Natural killer cell (primary cell): ENCODE measurements at regions not wholly inside any gene's neighbourhood (a gene's known extent, or its start where the extent isn't known, plus 50 kb on each side); places are given as distances from the start of the nearest gene placed in this dataset.

Source experiments
- ATAC-seq, 3 donors: fragments of 150-1000 bp in 2 of 3; fragments of 200-7000 bp in 1 of 3; cut with Tn5 transposase; 1 replicate in 1 of 3; 2 replicates in 2 of 3; pipeline ENCODE4 v1.10.0; 2021; ENCODE audit warnings: mild to moderate bottlenecking in 2 of 3, moderate library complexity in 2 of 3
- DNase-seq, 2 donors: peaks; one replicate each; pipeline versions ENCODE4 v3.0.0 to v3.0.0-alpha.2; 2013 to 2021; ENCODE audit warnings: mixed read lengths in 1 of 2
- H3K27ac ChIP-seq: one replicate; pipeline ENCODE4 v1.5.1; 2013; ENCODE audit warnings: mild to moderate bottlenecking, low read length
- H3K27me3 ChIP-seq: one replicate; pipeline ENCODE4 v1.6.1; 2013; ENCODE audit warnings: low read length; ENCODE audit not compliant: control insufficient read depth, insufficient read depth
- H3K36me3 ChIP-seq: one replicate; pipeline ENCODE4 v1.6.1; 2013; ENCODE audit warnings: low read length; ENCODE audit not compliant: control insufficient read depth, insufficient read depth
- H3K4me1 ChIP-seq: one replicate; pipeline ENCODE4 v1.6.1; 2013; ENCODE audit warnings: low read length; ENCODE audit not compliant: control insufficient read depth, insufficient read depth
- H3K4me3 ChIP-seq: one replicate; pipeline ENCODE4 v1.5.1; 2013; ENCODE audit warnings: low read length
- H3K9me3 ChIP-seq: one replicate; pipeline ENCODE4 v1.6.1; 2013; ENCODE audit warnings: low read length; ENCODE audit not compliant: control insufficient read depth, insufficient read depth
- H3K27ac Mint-ChIP-seq, 2 donors: one replicate each; pipeline ENCODE4 v1.8.0; 2022; ENCODE audit warnings: mild to moderate bottlenecking in 2 of 2, mixed read lengths in 2 of 2, moderate library complexity in 1 of 2
- H3K27me3 Mint-ChIP-seq, 2 donors: one replicate each; pipeline ENCODE4 v1.8.0; 2022; ENCODE audit warnings: low read depth in 2 of 2, mixed read lengths in 2 of 2
- H3K36me3 Mint-ChIP-seq: one replicate; pipeline ENCODE4 v1.8.0; 2022; ENCODE audit warnings: mixed read lengths
- H3K4me1 Mint-ChIP-seq, 2 donors: one replicate each; pipeline ENCODE4 v1.8.0; 2022; ENCODE audit warnings: mixed read lengths in 2 of 2
- H3K4me3 Mint-ChIP-seq: one replicate; pipeline ENCODE4 v1.8.0; 2022; ENCODE audit warnings: mild to moderate bottlenecking, moderate library complexity, mixed read lengths
- H3K9me3 Mint-ChIP-seq, 2 donors: one replicate each; pipeline ENCODE4 v1.8.0; 2022; ENCODE audit warnings: mixed read lengths in 2 of 2
- WGBS: methylation state at CpG from one replicate; pipeline ENCODE4 v1.1.7; 2013; ENCODE audit warnings: missing lambda C conversion rate; ENCODE audit not compliant: insufficient coverage; 5-methylcytosine and 5-hydroxymethylcytosine counted together
- intact Hi-C: fragments of 100-400 bp; cut with micrococcal nuclease; formaldehyde crosslinking; loops from one replicate; pipeline ENCODE4 v1.14.2; 2022
- TF ChIP-seq, protein P1 (sequence below): fragments of 200-600 bp; IDR thresholded peaks from one replicate; pipeline ENCODE4 v1.8.0; 2022; ENCODE audit warnings: antibody characterized with exemption

DNA sequence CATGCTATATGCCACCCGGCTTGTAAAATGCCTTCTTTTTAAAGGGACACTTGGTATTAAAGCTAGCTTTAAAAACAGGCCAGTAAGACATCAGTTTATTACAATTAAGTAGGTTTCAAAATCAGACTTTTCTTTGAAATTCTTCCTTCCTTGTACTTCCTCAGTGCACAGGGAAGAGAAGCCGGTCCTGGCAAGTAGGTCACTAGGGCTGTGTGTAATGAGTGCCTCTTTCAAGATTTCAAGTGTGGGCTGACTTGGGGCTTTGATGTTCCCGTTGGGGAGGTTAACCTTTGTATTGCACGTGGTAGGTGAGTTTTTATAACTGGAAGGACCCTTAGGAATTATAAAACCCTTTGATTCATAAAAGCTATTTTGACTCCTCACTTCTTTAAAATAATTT lies 566.4 kb upstream of the ID2 start:
- Mint-ChIP-seq H3K4me3 (no peak overlapping the region), H3K9me3 (no peaks in the 10 kb centered on the region), H3K27ac (no peak overlapping the region), H3K27me3 (no peaks in the 10 kb centered on the region), H3K36me3 (peaks cover 27% of the 10 kb centered on the region), H3K4me1 (peaks cover 41 to 44% of the 10 kb centered on the region in 2 donors)
- no peaks in the 10 kb centered on the region for H3K9me3 ChIP-seq
- H3K4me3 ChIP-seq, result no peak overlapping the region
- ATAC-seq (no peak), DNase-seq (no peak)
- H3K27me3 ChIP-seq, result no peaks in the 10 kb centered on the region
- TF ChIP-seq, protein P1, sequence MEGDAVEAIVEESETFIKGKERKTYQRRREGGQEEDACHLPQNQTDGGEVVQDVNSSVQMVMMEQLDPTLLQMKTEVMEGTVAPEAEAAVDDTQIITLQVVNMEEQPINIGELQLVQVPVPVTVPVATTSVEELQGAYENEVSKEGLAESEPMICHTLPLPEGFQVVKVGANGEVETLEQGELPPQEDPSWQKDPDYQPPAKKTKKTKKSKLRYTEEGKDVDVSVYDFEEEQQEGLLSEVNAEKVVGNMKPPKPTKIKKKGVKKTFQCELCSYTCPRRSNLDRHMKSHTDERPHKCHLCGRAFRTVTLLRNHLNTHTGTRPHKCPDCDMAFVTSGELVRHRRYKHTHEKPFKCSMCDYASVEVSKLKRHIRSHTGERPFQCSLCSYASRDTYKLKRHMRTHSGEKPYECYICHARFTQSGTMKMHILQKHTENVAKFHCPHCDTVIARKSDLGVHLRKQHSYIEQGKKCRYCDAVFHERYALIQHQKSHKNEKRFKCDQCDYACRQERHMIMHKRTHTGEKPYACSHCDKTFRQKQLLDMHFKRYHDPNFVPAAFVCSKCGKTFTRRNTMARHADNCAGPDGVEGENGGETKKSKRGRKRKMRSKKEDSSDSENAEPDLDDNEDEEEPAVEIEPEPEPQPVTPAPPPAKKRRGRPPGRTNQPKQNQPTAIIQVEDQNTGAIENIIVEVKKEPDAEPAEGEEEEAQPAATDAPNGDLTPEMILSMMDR, result no peak
- H3K4me1 ChIP-seq, result peaks cover 3% of the 10 kb centered on the region
- H3K27ac ChIP-seq, result no peak overlapping the region
- intact Hi-C loops, result no loop called here
- 64% methylated on average over 2 of the region's 4 CpGs for WGBS
- H3K36me3 ChIP-seq, result no peaks in the 10 kb centered on the region

DNA sequence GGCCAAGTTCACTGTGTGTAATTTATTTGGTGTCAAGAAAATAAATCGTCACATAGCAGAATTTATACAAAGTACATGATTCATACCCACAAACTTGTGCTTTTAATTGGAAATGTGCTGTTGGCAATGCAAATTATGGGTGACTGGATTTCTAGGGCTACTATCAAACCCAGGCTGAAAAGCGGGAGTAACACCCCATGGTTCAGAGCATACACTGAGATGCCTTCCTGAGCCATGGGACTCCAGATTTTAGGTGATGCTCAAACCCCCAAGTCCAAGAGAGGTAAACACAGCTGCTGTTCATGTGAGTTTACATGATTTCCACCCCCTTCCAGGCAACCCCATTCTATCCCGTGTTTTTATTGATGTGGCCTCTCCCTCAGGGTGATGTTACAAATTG lies 565.9 kb upstream of the ID2 start:
- Mint-ChIP-seq H3K27ac (no peak overlapping the region), H3K4me1 (peaks cover 41 to 47% of the 10 kb centered on the region in 2 donors), H3K9me3 (no peaks in the 10 kb centered on the region), H3K36me3 (peaks cover 27% of the 10 kb centered on the region), H3K4me3 (no peak overlapping the region), H3K27me3 (no peaks in the 10 kb centered on the region)
- Histone ChIP-seq H3K36me3 (no peaks in the 10 kb centered on the region), H3K27ac (no peak overlapping the region), H3K4me1 (peaks cover 3% of the 10 kb centered on the region), H3K27me3 (no peaks in the 10 kb centered on the region), H3K9me3 (no peaks in the 10 kb centered on the region), H3K4me3 (no peak overlapping the region)
- TF ChIP-seq, protein P1, result no peak
- 97% methylated on average over 2 of the region's 3 CpGs for whole genome bisulfite sequencing
- ATAC-seq (no peak), DNase-seq (no peak)
- intact Hi-C loops, result no loop called here

DNA sequence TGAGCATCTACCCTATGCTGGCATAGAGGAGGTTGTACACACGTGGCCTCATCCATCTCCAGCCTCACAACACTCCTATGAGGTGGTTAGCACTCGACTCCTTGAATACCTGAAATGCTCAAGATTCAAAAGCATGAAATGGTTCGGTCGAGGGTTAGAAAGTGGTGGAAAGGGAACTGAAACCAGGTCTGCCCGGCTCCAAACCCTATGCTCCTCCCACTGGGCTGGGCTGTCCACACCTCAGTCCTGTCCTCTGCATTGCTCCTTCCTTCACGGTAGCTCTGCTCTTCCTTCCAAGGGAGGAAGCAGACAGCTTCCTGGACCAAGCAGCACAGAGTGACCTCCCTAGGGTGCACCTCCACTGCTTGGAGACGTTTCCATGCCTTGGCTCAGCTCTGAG lies 565.2 kb upstream of the ID2 start:
- 59% methylated on average over 7 of the region's 7 CpGs for WGBS
- intact Hi-C loops, result no loop called here
- H3K4me3 ChIP-seq, result no peak overlapping the region
- H3K9me3 ChIP-seq, result no peaks in the 10 kb centered on the region
- DNase-seq (no peak), ATAC-seq (no peak)
- Mint-ChIP-seq H3K36me3 (peaks cover 22% of the 10 kb centered on the region), H3K4me3 (no peak overlapping the region), H3K27me3 (no peaks in the 10 kb centered on the region), H3K4me1 (peaks cover 41 to 47% of the 10 kb centered on the region in 2 donors), H3K9me3 (no peaks in the 10 kb centered on the region), H3K27ac (no peak overlapping the region)
- H3K4me1 ChIP-seq, result peaks cover 3% of the 10 kb centered on the region
- TF ChIP-seq, protein P1, result no peak
- no peaks in the 10 kb centered on the region for H3K36me3 ChIP-seq
- no peaks in the 10 kb centered on the region for H3K27me3 ChIP-seq
- H3K27ac ChIP-seq, result no peak overlapping the region

DNA sequence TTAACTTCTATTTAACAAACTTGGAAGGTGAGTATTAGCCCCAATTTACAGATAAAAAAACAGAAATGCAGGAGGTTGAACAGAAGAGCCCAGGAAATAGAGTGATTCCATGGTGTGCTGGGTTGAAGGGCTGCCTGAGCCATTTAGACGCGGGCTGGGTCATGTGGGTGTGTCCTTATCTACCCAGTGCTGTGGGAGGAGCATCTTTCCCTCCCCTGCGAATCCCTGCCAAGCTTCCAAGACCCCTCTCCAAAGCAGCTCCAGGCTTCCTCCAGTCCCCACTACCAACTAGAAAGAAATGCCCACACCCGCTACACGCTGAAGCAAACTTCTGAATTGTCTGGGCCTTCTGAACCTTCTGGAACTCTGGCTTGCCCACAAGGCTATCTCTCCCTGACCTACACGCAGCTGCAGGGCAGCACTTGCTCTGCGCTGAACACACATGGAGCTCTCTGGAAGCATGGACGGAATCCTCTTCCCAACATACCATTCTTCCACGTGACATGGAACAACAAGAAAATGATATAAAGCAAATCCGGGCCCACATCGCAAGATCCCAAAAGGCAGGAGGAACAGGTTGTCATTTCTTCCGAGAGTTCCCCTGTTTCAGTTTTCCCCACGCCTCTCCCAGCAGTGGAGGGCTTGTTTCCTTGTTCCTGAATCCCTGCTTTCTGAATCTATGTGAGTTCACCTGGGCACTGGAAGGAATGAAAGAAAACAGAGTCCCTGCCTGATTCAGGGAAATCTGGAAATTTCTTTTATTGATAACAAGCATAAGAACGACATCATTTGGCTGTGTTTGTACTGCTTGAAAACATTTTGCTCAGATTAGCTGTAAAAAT lies 562.7 kb upstream of the ID2 start:
- 98% methylated on average over 14 of the region's 14 CpGs for WGBS
- no peak for ATAC-seq
- Histone ChIP-seq H3K4me1 (peaks cover 3% of the 10 kb centered on the region), H3K36me3 (no peaks in the 10 kb centered on the region), H3K9me3 (no peaks in the 10 kb centered on the region), H3K4me3 (no peak overlapping the region), H3K27ac (no peak overlapping the region), H3K27me3 (no peaks in the 10 kb centered on the region)
- Mint-ChIP-seq H3K36me3 (peaks cover 7% of the 10 kb centered on the region), H3K27me3 (no peaks in the 10 kb centered on the region), H3K4me1 (peaks cover 32 to 37% of the 10 kb centered on the region in 2 donors), H3K9me3 (no peaks in the 10 kb centered on the region), H3K4me3 (no peak overlapping the region), H3K27ac (no peak overlapping the region)
- TF ChIP-seq, protein P1, result no peak
- intact Hi-C loops, result no loop called here
- DNase-seq, result no peak
